ENCODE measurements at regions not wholly inside any gene's neighbourhood (a gene's known extent, or its start where the extent isn't known, plus 50 kb on each side); places are given as distances from the start of the nearest gene placed in this dataset.

DNA sequence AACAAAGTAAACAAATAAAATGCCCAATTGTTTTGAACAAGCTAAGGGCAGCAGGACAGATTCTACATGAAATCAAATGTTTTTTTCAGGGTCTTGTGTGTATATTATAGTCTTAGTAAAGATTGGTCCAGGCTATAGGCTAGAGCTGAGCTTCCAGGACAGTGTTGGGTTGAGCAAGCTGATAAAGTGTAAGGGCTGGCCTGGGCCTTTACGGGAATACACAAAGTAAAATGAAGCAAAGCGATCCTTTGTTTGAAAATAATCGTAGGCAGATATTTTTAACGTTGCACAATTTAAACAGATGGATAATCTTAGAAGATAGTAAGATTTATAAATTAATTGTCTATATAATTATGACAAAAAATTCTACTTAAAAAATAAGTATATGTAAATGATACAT, 1204.6 kb downstream of the OTOL1 start:
- TF ChIP-seq POLR2A (IDR thresholded peaks at IDR 0.05) (no peak), CTCF (IDR thresholded peaks at IDR 0.05) (no peak), EP300 (IDR thresholded peaks at IDR 0.05) (no peak)

Measured in tibial nerve (tissue), 4 donors.